ENCODE measurements at regions not wholly inside any gene's neighbourhood (a gene's known extent, or its start where the extent isn't known, plus 50 kb on each side); places are given as distances from the start of the nearest gene placed in this dataset.
"Not testable (repeated sequence)": the region's sequence is repeated elsewhere in the genome, so short reads cannot be mapped to it uniquely, and the experiment has no call there.

GRCh38 chr2:209311948-209312347, 111.9 kb upstream of the MAP2 start:
- ChIA-PET CTCF (no interaction called here), POLR2A (no interaction called here)
- TF ChIP-seq CTBP1 (IDR thresholded peaks at IDR 0.05; ENCODE audit: borderline replicate concordance) (no peak), BHLHE40 (IDR thresholded peaks at IDR 0.05; ENCODE audit: borderline replicate concordance) (no peak), L3MBTL2 (conservative IDR thresholded peaks at IDR 0.05) (no peak)
- DNase-seq (ENCODE audit: extremely low spot score), result no peak

DNA sequence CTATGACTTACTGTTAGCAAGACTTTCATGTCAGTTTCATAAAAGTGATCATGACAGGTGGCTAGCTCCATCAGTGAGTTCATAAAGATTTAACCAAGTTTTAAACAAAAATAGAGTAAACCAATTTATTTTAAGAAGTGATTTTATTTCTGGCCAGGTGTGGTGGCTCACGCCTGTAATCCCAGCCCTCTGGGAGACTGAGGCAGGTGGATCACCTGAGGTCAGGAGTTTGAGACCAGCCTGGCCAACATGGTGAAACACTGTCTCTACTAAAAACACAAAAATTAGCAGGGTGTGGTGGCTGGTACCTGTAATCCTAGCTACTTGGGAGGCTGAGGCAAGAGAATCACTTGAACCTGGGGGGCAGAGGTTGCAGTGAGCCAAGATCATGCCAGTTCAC, 111.4 kb upstream of the MAP2 start:
- POLR2A ChIA-PET; DNase-seq (ENCODE audit: extremely low spot score): not testable (repeated sequence)
- CTCF ChIA-PET, result interaction anchor here (1.2 kb wide), 1 partner anchor 12 kb away, joined by 9 read pairs; no protein-coding TSS in a partner anchor

- CTCF ChIA-PET, result no interaction called here
- POLR2A ChIA-PET, result no interaction called here
- DNase-seq (ENCODE audit: extremely low spot score), result no peak
- TF ChIP-seq CTBP1 (IDR thresholded peaks at IDR 0.05; ENCODE audit: borderline replicate concordance) (no peak), SP1 (IDR thresholded peaks at IDR 0.05) (no peak), ELF4 (IDR thresholded peaks at IDR 0.05) (no peak), LEF1 (IDR thresholded peaks at IDR 0.05; ENCODE audit: borderline replicate concordance) (no peak)
Measured at GRCh38 chr2:209314653-209315052, 109.2 kb upstream of the MAP2 start.

DNA sequence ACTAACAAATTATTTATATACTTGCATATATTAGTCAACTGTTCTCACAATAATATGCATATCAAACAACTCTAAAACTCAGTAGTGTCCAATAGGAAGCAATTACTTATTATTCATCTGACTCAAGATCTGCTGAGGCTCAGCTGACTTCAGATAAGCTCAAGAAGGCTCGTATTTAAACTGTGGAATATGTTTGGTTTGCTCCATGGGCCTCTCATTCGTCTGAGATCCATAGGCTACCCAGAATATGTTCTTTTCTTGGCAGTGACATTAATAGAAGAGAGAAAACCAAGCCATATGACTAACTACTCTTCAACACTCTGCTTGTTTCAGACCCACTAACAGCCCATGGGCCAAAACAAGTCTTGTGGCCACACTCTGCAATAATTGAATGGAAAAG, 107.7 kb upstream of the MAP2 start:
- TF ChIP-seq CTBP1 (IDR thresholded peaks at IDR 0.05; ENCODE audit: borderline replicate concordance), result no peak
- no peak for TF ChIP-seq L3MBTL2 (conservative IDR thresholded peaks at IDR 0.05)
- no peak for TF ChIP-seq FOXA1 (IDR thresholded peaks at IDR 0.05)
- TF ChIP-seq BHLHE40 (IDR thresholded peaks at IDR 0.05; ENCODE audit: borderline replicate concordance), result no peak
- TF ChIP-seq, protein P1, sequence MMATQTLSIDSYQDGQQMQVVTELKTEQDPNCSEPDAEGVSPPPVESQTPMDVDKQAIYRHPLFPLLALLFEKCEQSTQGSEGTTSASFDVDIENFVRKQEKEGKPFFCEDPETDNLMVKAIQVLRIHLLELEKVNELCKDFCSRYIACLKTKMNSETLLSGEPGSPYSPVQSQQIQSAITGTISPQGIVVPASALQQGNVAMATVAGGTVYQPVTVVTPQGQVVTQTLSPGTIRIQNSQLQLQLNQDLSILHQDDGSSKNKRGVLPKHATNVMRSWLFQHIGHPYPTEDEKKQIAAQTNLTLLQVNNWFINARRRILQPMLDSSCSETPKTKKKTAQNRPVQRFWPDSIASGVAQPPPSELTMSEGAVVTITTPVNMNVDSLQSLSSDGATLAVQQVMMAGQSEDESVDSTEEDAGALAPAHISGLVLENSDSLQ (IDR thresholded peaks at IDR 0.05), result no peak
- TF ChIP-seq NFRKB (IDR thresholded peaks at IDR 0.05), result no peak
- TF ChIP-seq FOXK2 (IDR thresholded peaks at IDR 0.05), result no peak
- TF ChIP-seq LEF1 (IDR thresholded peaks at IDR 0.05; ENCODE audit: borderline replicate concordance), result no peak
- no peak for TF ChIP-seq ZNF384 (IDR thresholded peaks at IDR 0.05)
- no peak for TF ChIP-seq HDGF (IDR thresholded peaks at IDR 0.05; ENCODE audit: borderline replicate concordance)
- no peak for TF ChIP-seq ARNT (IDR thresholded peaks at IDR 0.05)
- POLR2A ChIA-PET, result no interaction called here
- DNase-seq (ENCODE audit: extremely low spot score), result no peak
- CTCF ChIA-PET, result no interaction called here

DNA sequence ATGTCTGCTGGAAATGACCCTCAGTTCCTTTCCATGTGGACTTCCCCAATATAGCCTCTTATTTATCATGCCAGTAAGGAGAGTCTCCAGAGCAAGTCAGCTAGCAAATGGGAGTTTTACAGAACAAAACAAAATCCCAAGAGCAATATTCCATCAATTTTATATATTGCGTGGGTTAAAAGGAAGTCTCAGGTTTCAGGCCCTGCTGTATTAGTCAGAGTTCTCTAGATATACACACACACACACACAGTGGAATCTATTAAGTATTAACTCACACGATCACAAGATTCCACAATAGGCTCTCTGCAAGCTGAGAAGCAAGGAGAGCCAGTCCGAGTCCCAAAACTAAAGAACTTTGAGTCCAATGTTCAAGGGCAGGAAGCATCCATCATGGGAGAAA, 102.8 kb upstream of the MAP2 start:
- DNase-seq (ENCODE audit: extremely low spot score), result no peak
- TF ChIP-seq BHLHE40 (IDR thresholded peaks at IDR 0.05; ENCODE audit: borderline replicate concordance) (no peak), ZNF384 (IDR thresholded peaks at IDR 0.05) (no peak), LEF1 (IDR thresholded peaks at IDR 0.05; ENCODE audit: borderline replicate concordance) (no peak), SP1 (IDR thresholded peaks at IDR 0.05) (no peak), FOXM1 (IDR thresholded peaks at IDR 0.05; ENCODE audit: borderline replicate concordance) (no peak), ELF4 (IDR thresholded peaks at IDR 0.05) (no peak)
- TF ChIP-seq, protein P1 (IDR thresholded peaks at IDR 0.05), result no peak
- POLR2A ChIA-PET, result no interaction called here
- CTCF ChIA-PET, result no interaction called here

DNA sequence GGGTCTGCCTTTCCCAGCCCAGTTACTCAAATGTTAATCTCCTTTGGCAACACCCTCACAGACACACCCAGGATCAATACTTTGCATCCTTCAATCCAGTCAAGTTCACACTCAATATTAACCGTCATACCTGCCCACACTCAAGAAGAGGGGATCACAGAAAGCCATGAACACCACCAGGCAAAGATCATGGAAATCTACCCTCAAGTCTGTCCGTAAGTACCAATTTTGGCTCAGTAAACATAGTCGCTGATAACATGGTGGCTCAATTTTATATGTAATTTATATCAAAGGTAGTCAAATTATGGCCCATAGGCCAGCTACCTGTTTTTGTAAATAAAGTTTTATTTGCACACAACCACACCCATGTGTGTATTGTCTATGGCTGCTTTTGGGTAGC, 102.3 kb upstream of the MAP2 start:
- CTCF ChIA-PET, result no interaction called here
- no peak for TF ChIP-seq FOXA1 (IDR thresholded peaks at IDR 0.05)
- TF ChIP-seq HDGF (IDR thresholded peaks at IDR 0.05; ENCODE audit: borderline replicate concordance), result no peak
- TF ChIP-seq TARDBP (IDR thresholded peaks at IDR 0.05), result no peak
- TF ChIP-seq ELF4 (IDR thresholded peaks at IDR 0.05), result no peak
- TF ChIP-seq FOXM1 (IDR thresholded peaks at IDR 0.05; ENCODE audit: borderline replicate concordance), result no peak
- TF ChIP-seq ARNT (IDR thresholded peaks at IDR 0.05), result no peak
- TF ChIP-seq LEF1 (IDR thresholded peaks at IDR 0.05; ENCODE audit: borderline replicate concordance), result no peak
- no peak for TF ChIP-seq ZNF384 (IDR thresholded peaks at IDR 0.05)
- no peak for TF ChIP-seq NFRKB (IDR thresholded peaks at IDR 0.05)
- TF ChIP-seq, protein P1 (IDR thresholded peaks at IDR 0.05), result no peak
- TF ChIP-seq CTBP1 (IDR thresholded peaks at IDR 0.05; ENCODE audit: borderline replicate concordance), result no peak
- TF ChIP-seq SUZ12 (IDR thresholded peaks at IDR 0.05), result no peak
- no peak for TF ChIP-seq FOXK2 (IDR thresholded peaks at IDR 0.05)
- TF ChIP-seq BHLHE40 (IDR thresholded peaks at IDR 0.05; ENCODE audit: borderline replicate concordance), result no peak
- no peak for TF ChIP-seq L3MBTL2 (conservative IDR thresholded peaks at IDR 0.05)
- TF ChIP-seq SP1 (IDR thresholded peaks at IDR 0.05), result no peak
- POLR2A ChIA-PET, result no interaction called here
- DNase-seq (ENCODE audit: extremely low spot score), result no peak

DNA sequence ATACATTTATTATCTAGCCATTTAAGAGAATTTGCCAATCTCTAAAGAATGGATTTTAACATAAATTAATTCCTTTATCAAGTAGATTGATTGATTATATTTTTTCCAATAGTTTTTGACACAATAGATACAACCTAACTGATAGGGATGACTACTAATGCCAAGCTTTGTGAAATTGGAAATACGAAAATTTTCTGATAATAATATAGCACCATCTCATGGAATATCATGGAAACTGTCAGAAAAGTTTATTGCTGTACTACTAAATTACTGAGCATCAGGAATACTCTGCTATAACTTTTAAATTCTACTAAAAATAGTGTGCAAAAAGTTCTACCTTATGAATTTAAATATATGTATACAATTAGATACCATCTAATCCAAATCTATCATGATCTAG, 101.8 kb upstream of the MAP2 start:
- POLR2A ChIA-PET, result no interaction called here
- DNase-seq (ENCODE audit: extremely low spot score), result no peak
- CTCF ChIA-PET, result interaction anchor here (0.9 kb wide), 1 partner anchor 12 kb away, joined by 3 read pairs; no protein-coding TSS in a partner anchor
- TF ChIP-seq CTBP1 (IDR thresholded peaks at IDR 0.05; ENCODE audit: borderline replicate concordance) (no peak), HDGF (IDR thresholded peaks at IDR 0.05; ENCODE audit: borderline replicate concordance) (no peak), L3MBTL2 (conservative IDR thresholded peaks at IDR 0.05) (no peak), LEF1 (IDR thresholded peaks at IDR 0.05; ENCODE audit: borderline replicate concordance) (no peak), TARDBP (IDR thresholded peaks at IDR 0.05) (no peak), SUZ12 (IDR thresholded peaks at IDR 0.05) (no peak), NFRKB (IDR thresholded peaks at IDR 0.05) (no peak)
- TF ChIP-seq, protein P1 (IDR thresholded peaks at IDR 0.05), result no peak
